ENCODE measurements at regions not wholly inside any gene's neighbourhood (a gene's known extent, or its start where the extent isn't known, plus 50 kb on each side); places are given as distances from the start of the nearest gene placed in this dataset.

- ATAC-seq (ENCODE audit: insufficient number of reproducible peaks, low FRiP score, low read depth), result no peak
- H3K27ac ChIP-seq, result no peak overlapping the region
Measured at GRCh38 chr16:29318037-29318436, 88.5 kb downstream of the NPIPB11 start.

GRCh38 chr16:29317269-29317668 is 89.2 kb downstream of the NPIPB11 start:
- ATAC-seq (ENCODE audit: insufficient number of reproducible peaks, low FRiP score, low read depth) (no peak), DNase-seq (ENCODE audit: low spot score) (no peak)
- no peaks in the 10 kb centered on the region for H3K36me3 ChIP-seq
- H3K9me3 ChIP-seq, result no peaks in the 10 kb centered on the region
- peaks cover 0 to 3% of the 10 kb centered on the region in 2 donors for H3K4me1 ChIP-seq (ENCODE audit: control insufficient read depth in 1 of 2, low read depth in 2 of 2)
- H3K4me3 ChIP-seq, result no peak overlapping the region
- no peak for TF ChIP-seq CTCF (IDR thresholded peaks at IDR 0.05)
- H3K27ac ChIP-seq, result no peak overlapping the region
- H3K27me3 ChIP-seq (replicated peaks; ENCODE audit: insufficient read depth), result no peaks in the 10 kb centered on the region

More at GRCh38 chr16:29318037-29318436, 88.5 kb downstream of the NPIPB11 start:
- H3K4me1 ChIP-seq (ENCODE audit: control insufficient read depth in 1 of 2, low read depth in 2 of 2), result peaks cover 0 to 3% of the 10 kb centered on the region in 2 donors
- H3K36me3 ChIP-seq, result no peaks in the 10 kb centered on the region
- TF ChIP-seq CTCF (IDR thresholded peaks at IDR 0.05), result no peak
- H3K27me3 ChIP-seq (replicated peaks; ENCODE audit: insufficient read depth), result no peaks in the 10 kb centered on the region
- no peak for DNase-seq (ENCODE audit: low spot score)
- H3K9me3 ChIP-seq, result no peaks in the 10 kb centered on the region
- H3K4me3 ChIP-seq, result no peak overlapping the region

GRCh38 chr16:29316761-29317183 is 89.7 kb downstream of the NPIPB11 start:
- H3K4me3 ChIP-seq, result no peak overlapping the region
- ATAC-seq (ENCODE audit: insufficient number of reproducible peaks, low FRiP score, low read depth) (no peak), DNase-seq (ENCODE audit: low spot score) (no peak)
- H3K4me1 ChIP-seq (ENCODE audit: control insufficient read depth in 1 of 2, low read depth in 2 of 2), result peaks cover 0 to 3% of the 10 kb centered on the region in 2 donors
- TF ChIP-seq CTCF (IDR thresholded peaks at IDR 0.05), result no peak
- no peak overlapping the region for H3K27ac ChIP-seq
- H3K36me3 ChIP-seq, result no peaks in the 10 kb centered on the region
- H3K27me3 ChIP-seq (replicated peaks; ENCODE audit: insufficient read depth), result no peaks in the 10 kb centered on the region
- H3K9me3 ChIP-seq, result no peaks in the 10 kb centered on the region

- Histone ChIP-seq H3K27ac (no peak overlapping the region), H3K4me1 (ENCODE audit: control insufficient read depth in 1 of 2, low read depth in 2 of 2) (peaks cover 6 to 7% of the 10 kb centered on the region in 2 donors), H3K4me3 (no peak overlapping the region), H3K27me3 (replicated peaks; ENCODE audit: insufficient read depth) (no peaks in the 10 kb centered on the region), H3K9me3 (no peaks in the 10 kb centered on the region), H3K36me3 (no peaks in the 10 kb centered on the region)
- no peak for TF ChIP-seq CTCF (IDR thresholded peaks at IDR 0.05)
- no peak for ATAC-seq (ENCODE audit: insufficient number of reproducible peaks, low FRiP score, low read depth)
- DNase-seq (ENCODE audit: low spot score), result no peak
Measured at GRCh38 chr16:29315916-29316517, 90.5 kb downstream of the NPIPB11 start.

- Histone ChIP-seq H3K27me3 (replicated peaks; ENCODE audit: insufficient read depth) (no peaks in the 10 kb centered on the region), H3K4me1 (ENCODE audit: control insufficient read depth in 1 of 2, low read depth in 2 of 2) (peaks cover 6 to 15% of the 10 kb centered on the region in 2 donors), H3K9me3 (no peaks in the 10 kb centered on the region), H3K4me3 (no peak overlapping the region), H3K27ac (no peak overlapping the region), H3K36me3 (no peaks in the 10 kb centered on the region)
- no peak for ATAC-seq (ENCODE audit: insufficient number of reproducible peaks, low FRiP score, low read depth)
- TF ChIP-seq CTCF (IDR thresholded peaks at IDR 0.05), result no peak
- DNase-seq (ENCODE audit: low spot score), result no peak
Measured at GRCh38 chr16:29315046-29315445, 91.5 kb downstream of the NPIPB11 start.

All from thoracic aorta (tissue), 2 donors.